Activated gamma-delta T cell (primary cell): ENCODE measurements at regions not wholly inside any gene's neighbourhood (a gene's known extent, or its start where the extent isn't known, plus 50 kb on each side); places are given as distances from the start of the nearest gene placed in this dataset.

Source experiments
- DNase-seq: peaks from one replicate; lab custom pipeline; 2025; lab: John Stamatoyannopoulos, UW

DNA sequence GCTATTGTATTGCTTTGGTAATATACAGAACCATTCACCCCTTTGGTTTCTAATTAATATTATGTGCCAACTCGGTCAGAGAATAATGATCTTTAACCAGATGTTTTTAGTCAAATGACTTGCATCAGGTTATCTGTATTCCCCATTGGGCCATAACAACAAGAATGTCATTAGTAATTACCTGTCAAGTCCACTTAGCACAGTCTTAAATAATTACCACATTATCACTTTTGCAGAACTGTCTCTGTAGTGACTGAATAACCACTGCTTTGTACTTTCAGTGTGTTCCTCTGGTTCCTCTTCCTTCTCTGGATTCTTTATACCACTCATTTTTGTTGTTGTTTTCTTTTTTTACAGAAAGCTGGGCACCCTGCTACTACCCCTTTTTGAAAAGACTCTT, 257.7 kb upstream of the SPOCK3 start:
- no peak for DNase-seq

DNA sequence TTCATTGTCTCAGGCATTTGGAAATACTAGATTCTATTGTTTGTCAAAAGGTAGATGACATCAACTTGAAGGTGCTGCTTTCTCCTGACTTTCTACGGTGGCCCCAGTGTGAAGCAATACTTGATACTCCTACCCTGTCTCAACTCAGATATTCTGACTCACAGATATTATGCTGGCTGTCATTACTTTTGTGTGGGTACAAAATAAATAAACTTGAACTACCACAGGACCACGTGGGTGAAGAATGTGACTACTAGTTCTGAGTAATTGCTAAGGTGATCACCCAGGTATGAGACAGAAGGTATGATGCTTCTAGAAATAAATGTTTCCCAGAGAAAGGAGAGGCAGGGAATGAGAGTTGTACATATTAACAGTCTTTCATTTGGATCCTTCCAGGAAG, 275.3 kb upstream of the SPOCK3 start:
- no peak for DNase-seq

GRCh38 chr4:167524091-167524490, 289.8 kb upstream of the SPOCK3 start:
- no peak for DNase-seq

- no peak for DNase-seq
Observed at GRCh38 chr4:167537761-167538160, 303.5 kb upstream of the SPOCK3 start.

- DNase-seq = no peak
Observed at GRCh38 chr4:167541286-167541685, 307.0 kb upstream of the SPOCK3 start.

- no peak for DNase-seq
Observed at GRCh38 chr4:167544391-167544790, 310.1 kb upstream of the SPOCK3 start.

DNA sequence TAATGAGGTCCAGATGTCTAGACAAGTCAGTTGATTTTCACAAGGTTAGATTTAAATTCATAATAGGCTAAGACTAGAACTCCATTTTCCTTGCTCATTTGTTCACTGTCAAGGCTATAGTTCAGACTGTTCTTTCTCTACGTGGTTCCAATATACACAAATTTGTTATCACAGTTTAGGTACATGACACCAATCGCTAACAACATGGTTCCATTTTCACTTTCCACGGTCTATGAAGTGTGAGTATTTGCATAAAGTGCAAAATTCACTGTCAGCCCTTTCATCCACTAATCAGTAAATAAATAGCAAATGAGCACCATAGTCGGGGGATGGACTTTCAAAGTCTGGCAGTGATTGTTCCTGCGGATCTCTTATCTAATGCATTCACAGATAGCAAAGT, 315.7 kb upstream of the SPOCK3 start:
- DNase-seq = no peak

DNA sequence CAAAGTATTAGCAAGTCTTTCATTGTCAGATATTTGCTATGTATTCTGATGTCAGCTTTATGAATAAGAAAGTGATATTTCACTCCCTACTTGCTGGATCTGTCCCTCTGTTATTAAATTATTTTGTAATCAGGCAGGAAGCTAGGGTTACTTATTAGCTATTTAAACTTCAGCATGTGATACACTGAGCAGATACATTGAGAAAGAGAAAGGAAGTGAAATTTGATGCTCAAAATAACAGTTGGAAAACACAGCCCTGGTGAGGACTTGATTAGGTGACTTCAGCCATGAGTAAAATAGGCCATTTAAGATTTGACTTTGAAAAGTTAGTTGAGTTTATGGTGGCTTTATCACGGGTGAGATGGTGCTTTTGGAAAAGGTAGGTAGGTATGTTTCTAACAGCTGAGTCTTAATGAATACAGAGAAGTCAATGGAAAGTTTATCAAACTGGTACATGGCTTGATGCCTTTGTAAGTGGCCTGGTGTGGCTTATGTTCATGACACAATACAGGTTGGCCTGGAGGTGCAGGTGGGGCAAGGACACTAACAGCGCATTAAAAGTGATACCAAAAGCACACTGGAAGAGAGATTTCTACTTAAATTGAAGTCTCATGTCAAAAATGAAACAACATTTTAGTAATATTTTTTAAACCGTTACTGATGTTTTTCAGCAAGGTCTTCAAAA, 321.2 kb upstream of the SPOCK3 start:
- no peak for DNase-seq

DNA sequence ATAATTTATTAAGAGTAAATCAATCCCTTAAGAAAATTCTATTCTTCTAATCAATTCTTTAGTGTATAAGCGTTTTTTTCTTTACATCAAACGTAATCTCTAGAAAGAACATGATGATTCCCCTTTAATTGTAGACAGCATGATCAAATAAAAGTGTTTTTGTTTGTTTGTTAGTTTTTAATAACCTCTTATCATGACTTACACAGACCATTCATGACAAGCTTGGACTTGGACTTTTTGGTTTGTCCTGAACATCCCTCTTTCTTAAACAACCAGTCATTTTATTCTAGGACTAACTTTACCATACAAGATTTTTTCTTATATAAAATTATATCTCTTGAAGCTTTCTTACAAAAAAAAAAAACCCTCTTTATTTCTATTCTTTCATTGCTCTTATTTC, 344.6 kb upstream of the SPOCK3 start:
- DNase-seq = no peak

GRCh38 chr4:167581449-167581965, 347.2 kb upstream of the SPOCK3 start:
- DNase-seq = peak; percentile 7

GRCh38 chr4:167587361-167587760, 353.1 kb upstream of the SPOCK3 start:
- DNase-seq = no peak

- no peak for DNase-seq
Observed at GRCh38 chr4:167595898-167596297, 361.6 kb upstream of the SPOCK3 start.

DNA sequence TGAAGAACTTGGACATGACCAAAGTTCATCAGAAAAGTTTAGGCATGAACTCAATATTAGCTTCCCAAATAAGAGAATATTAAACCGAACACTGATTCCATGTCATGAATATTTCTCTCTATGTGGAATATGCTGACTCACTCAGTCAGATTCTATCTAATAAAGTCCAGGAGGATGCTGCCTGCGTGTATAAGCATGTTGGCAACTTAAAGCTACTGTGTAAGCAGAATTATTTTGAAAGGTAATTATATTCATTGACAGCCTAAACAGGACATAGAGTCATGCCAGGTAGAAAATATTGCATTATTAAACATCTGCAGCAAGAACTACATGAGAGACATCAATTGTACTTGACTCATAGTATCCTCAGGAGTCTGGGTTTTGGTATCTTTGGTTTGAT, 367.9 kb upstream of the SPOCK3 start:
- DNase-seq = no peak

DNA sequence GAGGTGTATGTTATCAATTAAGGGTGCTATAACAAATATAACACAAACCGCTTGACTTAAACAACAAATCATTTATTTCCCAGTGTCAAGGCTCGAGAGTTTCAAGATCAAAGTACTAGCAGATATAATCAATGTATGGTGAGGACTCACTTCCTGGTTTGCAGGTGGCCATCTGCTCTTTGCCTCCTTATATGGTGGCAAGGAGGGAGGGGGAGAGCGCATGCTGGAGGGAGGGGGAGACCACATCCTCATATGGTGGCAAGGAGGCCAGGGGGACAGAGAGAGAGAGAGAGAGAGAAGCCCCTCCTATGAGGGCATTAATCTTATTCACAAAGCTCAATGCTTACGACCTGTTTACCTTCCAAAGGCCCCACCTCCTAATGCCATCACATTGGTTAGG, 372.3 kb upstream of the SPOCK3 start:
- no peak for DNase-seq

- DNase-seq = no peak
Observed at GRCh38 chr4:167613381-167613780, 379.1 kb upstream of the SPOCK3 start.

GRCh38 chr4:167614866-167615265, 380.6 kb upstream of the SPOCK3 start:
- DNase-seq = no peak

- DNase-seq = no peak
Observed at GRCh38 chr4:167616476-167616875, 382.2 kb upstream of the SPOCK3 start.

DNA sequence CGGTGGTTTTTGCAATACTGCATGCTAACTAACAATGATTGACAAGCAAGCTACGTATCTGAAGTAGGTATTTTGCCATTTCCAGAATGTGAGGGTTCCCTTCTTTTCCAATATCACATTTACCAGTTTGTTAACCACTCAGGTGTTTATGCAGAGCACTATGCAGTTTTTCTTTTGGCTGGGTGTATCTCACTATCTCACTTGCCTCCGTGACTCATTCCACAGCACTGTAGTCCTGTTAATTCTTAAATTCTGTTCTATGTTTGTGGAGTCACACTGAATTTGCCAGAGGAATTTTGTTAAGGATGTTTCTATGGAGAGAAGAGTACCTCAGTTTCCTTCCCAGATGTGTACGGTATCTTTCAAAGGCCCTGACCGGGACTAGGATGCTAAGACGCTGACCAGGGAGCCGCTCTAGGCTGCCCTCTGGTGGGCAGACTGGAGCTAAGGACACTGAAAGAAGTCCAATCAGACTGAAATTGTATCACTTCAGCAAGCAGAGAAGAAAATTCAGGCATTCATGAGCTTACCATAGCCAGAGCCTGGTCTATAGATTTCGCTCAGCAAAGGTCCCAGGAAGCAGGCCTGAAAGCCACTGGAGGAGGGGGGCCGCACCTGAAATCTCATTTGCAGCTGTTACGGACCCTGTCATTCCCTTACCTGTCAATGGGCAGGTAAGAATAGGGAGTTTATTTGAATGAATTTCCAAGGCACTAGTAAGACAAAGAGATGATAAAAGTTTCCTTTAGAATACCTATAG, 388.4 kb upstream of the SPOCK3 start:
- DNase-seq = no peak

- no peak for DNase-seq
Observed at GRCh38 chr4:167623241-167623572, 388.9 kb upstream of the SPOCK3 start.

DNA sequence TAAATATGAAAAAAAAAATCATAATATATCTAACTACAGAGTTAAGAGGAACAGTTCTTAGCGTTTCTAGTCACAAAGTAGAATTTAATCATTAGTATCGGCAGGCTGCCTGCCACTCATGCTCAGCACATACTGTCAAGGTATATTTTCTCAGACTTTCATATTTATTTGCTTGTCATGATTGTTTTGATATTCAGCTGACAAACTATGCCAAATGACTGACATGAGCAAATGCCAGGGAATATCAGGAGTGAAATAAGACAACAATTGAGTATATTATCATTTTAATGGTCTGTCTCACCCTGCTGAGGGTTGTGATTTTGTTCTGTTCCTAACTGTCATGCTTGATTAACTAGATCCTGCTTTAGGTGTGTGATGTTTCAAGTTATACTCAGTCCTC, 395.0 kb upstream of the SPOCK3 start:
- no peak for DNase-seq

GRCh38 chr4:167642250-167642649, 408.0 kb upstream of the SPOCK3 start:
- DNase-seq = no peak

DNA sequence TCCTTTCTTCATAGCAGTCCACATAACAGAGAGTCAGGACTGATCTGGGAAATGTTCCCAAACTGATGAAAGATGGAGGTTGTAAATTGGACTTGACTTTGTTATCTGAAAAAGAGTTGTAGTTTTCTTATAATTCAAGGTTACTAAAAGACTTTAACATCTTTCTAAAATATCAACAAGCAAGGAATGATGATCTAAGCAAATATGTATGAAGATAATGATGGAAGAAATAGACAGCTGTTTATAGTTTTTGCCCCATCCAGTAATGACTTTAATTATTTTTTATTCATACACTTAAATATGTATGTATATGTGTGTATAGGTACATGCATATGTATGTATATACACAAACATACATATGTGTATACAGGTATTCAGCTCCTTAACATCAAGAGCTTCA, 411.1 kb upstream of the SPOCK3 start:
- DNase-seq = no peak

- DNase-seq = no peak
Observed at GRCh38 chr4:167652267-167652666, 418.0 kb upstream of the SPOCK3 start.
